Activated CD4-positive, alpha-beta T cell treated with anti-CD3 and anti-CD28 coated beads for 4 hours (primary cell): ENCODE measurements at regions not wholly inside any gene's neighbourhood (a gene's known extent, or its start where the extent isn't known, plus 50 kb on each side); places are given as distances from the start of the nearest gene placed in this dataset.

Experiments used
- DNase-seq, 2 donors: peaks; one replicate each; pipeline ENCODE4 v3.0.0-alpha.2; 2020

DNA sequence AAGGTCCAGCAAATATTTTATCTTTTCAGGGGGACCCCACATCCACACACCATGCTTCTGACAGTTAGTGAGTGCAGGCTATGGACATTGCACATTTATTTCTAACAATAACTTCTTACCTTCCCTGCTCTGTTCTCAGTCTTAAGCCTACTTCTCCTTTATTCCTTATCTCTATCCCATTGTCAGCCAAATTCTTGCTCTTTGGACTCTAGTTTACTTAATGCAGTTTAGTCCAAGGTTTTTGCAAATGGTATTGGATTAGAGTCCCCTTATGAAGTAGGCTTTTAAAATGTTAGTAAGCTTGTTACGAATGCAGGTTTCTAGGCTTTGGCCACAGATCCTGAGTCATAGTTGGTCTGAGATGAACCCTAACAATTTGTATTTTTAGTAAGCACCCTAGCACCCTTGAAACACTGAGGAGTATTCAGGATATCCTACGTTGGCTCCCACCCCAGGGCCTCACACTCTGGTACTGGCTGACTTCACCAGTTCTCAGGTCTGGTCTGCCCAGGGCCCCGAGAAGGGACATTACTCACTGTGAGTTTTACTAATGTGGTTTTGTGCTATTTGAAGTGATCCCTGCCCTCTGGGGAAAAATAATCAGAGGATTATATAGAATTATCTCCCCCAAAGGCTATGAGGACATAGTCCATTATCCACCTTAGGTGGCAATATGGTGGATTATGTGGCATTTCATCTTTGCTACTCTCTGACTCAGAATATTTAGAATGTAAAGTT lies 239.5 kb downstream of the TGFB2 start:
- no peak for DNase-seq

DNA sequence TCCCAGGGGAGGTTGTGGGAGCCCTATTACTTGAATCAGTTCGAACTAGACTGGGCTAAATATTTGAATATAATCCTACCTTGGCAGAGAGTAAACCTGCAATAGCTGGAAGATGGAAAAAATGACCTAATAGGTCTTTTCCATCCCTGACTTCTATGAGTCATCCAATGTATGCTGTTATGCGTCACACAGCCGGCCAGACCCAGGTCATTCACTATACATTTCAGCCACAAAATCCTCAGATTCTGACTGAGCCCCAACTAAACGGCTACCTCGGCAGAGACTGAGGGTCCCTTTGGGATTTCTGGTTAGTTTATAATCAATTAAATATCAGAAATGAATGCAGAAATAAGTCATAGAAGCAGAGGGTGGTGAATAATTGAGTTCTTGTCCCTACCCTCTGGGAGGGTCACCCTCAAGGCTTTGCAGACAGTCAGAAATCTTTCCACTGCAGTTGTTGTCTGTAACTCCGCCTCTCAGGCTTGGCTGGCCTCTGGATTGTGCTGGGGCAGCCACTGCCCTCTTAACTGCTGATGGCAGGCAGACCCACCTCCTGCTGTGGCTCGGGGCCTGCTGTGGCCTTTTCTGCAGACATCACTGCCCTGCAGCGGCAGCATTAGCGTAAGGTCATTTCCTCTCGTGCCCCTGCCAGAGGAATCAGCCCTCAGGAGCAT lies 240.5 kb downstream of the TGFB2 start:
- no peak for DNase-seq

DNA sequence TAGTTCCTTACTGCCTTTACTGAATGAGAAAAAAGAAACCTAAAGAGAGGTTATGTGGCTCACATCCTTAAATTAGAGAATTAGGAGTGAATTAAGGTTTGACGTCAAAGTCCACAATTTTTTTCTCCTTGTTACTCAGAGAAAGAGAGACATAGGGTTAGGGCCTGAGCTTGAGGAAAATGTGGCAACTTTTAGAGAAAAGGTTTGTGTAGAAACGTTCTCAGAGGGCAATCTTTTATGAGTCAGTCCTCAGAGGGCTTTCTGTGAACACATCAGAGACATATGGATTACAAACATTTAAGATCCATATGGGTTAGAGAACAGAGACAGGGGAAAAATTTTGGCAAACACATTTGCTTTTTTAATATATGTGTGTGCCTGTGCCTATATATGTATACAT lies 242.8 kb downstream of the TGFB2 start:
- DNase-seq, result no peak

DNA sequence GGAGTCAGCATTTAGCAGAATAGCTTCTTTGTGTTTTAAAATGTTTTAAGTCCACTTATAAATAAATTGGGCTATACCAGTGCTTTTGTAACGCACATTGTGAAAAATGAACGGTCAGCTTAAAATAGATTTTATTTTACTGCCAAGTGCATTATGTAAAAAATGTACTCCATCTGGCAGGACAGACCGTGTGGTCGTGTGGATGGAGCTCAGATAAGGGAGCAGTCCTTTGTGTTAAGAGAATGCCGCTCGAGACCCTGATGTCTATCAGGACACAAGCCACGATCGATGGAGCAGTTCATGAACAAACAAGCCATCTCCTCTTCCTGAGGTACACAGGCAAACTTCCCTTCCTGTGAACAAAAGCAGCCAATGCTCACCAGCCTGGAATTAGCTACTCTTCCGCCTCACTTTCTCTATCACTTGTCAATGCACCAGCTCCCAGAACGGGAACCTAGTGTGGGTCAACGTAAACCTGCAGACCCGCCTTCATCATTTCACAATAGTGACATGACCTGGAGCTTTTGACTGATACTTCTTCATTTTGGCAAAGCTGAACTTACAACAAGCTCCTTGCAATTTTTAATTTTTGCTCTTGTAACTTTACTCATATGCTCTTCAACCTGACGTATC lies 243.5 kb downstream of the TGFB2 start:
- no peak for DNase-seq

DNA sequence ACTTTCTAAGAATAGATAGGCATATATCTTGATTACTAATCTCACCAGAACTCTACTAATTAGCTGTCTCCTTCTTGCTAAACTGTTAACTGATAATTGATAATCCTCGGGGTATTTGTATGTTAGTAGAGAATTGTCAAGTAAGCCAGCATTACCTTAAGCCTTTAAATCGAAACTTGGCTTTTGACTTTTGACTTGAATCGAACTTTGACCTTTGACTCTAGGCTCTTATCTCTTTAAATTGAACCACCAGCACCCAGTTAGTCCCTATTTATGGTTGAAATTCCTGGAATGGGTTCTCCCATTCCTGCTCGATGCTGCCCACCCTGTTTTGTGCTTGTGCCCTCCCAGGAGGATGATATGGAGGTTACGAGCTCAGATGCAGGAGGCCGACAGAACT lies 244.4 kb downstream of the TGFB2 start:
- no peak for DNase-seq

DNA sequence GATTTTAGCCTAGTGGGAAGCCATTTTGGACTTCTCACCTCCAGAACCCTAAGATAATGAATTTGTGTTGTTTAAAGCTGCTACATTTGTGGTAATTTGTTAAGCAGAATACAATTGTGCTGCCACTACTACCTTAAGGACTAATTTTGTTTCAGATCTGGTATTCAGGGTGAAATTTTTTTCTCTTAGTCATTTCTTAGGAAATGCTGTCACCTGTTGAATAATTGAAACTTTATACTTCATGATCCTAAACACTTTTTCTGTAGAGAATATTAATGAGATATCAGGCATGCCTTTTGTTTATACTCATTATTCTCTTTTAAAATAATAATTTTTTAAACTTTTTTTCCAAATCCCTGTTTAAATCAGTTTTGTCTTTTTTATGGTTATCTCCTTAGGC lies 246.8 kb downstream of the TGFB2 start:
- no peak for DNase-seq

DNA sequence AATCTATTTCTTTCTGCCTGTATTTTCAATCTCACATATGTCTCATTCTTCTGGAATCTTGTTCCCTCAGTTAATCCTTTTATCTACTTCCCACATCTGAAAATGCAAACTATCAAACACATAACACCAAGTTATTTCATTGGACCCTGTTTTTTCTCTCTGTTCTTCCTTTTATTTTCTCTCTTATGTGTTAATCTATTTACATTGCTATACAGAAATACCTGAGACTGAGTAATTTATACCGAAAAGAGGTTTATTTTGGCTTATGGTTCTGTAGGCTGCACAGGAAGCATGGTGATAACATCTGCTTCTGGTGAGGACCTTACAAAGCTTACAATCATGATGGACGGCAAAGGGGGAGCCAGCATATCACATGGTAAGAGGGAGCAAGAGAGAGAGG lies 247.6 kb downstream of the TGFB2 start:
- DNase-seq, result no peak

DNA sequence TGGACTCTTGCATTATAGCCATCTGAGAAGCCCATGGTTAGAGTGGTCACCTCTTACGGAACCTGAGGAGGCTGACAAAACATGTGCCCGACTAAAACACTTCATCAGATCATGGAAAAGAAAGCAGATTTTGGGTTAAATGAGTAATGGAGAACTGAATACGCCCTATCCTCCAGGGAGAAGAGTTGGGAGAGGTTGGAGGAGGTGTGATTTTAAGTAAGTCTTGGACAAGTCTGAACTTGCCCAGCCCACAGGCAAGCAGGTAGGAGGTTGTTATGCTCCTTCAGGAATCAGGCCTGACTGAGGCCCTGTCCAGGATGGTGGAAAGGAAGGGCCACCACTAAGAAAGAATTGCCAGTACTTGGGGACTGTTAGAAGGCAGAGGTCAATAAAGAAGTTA lies 255.8 kb downstream of the TGFB2 start:
- no peak for DNase-seq

DNA sequence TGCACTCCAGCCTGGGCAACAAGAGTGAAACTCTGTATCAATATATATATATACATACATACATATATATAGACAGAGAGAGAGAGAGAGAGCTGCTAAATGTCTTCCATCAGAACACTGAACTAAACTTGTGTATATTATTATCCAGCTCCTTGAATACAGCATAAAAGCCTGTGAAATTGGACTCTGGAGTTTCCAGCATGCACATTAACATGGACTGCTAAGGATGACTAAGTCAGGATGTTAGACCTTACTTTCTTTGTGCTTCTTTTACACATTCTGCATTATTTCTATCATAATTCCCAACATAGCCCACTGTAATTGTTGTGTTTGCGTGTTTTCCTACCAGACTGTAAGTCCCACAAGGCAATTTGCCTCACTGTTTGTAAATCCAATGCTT lies 259.1 kb downstream of the TGFB2 start:
- no peak for DNase-seq

DNA sequence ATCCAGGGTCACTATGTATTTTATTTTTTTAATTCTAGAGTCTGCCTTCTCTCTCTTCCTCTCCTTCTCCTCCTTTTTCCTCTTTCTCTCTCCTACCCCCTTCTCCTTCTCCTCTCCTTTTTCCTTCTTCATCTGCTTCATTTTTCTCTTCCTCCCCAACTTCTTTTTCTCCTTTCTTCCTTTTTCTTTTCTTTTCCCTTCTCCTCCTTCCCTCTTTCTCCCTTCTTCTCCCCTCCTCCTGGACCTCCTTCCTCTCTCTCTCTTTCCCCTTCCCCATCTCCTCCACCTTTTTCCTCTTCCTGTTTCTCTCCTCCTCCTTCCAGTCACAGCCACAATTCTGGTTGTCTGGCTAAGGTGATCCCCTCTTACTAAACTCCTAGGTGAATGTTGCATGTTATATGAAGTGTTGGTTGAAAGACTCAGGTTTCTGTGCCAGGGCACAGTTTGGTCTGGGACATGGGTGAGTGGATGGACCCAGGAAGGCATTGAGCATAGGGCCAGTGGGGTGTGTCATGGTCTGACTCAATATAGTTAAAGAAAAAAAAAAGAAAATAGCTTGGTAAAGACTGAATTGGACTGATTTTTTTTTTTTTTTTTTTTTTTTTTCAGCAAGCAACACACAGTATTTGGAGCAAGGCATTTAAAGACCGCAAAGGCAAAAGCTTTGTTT lies 266.9 kb downstream of the TGFB2 start:
- DNase-seq, result no peak

DNA sequence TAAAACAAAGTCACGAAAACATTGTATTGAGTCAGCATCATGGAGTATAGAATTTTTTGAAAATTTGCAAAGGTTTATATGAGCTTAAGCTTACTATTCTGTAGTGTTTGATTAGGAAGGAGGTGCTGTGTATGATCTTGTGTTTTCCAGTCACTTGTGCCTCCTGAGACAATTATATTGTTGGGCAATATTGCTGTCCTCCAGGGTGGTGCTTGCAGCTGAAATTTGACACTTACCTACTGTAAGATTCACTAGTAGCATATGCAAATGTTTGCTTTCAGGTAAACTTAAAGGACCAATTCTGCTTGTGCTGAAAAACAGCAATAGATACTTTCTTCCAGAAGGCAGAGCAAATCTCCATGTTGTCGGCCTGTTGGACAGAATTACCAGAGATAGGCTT lies 268.0 kb downstream of the TGFB2 start:
- DNase-seq, result no peak

DNA sequence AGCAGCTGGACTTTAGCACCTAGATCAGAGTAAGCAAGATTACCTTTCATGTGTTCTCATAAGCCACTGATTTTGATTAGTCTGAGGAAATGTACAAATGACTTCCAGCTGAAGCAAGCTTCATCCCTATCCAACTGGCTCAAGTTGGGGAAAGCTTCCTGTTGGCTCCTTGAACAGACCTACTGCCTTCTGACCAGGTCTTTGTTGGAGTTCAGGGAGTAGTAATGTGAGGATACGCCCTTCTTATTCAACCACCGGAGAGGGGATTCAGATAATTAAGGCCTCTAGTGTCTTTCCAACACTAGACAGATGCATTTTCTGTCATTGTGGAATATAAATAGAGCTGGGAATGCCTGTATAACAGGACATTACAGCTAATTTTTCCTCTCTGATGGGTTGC lies 268.9 kb downstream of the TGFB2 start:
- no peak for DNase-seq

DNA sequence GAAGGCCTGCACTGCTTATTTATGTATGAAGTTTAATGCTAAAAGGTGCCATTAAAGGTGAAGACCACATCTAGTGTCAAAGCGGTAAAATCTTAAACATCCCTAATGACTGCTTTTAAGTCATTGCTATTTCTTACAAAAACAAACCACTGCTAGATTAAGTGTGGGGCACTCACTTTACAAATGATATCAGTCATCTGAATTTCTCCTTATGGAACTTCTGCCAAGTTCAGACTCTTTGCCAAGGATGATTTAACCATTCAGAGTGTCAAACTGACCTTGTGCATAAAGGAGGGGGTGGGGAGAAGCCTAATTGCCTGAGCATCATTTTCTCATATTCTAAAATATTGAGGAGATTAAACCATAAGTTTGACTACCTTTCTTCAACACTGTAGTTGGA lies 271.5 kb downstream of the TGFB2 start:
- no peak for DNase-seq

DNA sequence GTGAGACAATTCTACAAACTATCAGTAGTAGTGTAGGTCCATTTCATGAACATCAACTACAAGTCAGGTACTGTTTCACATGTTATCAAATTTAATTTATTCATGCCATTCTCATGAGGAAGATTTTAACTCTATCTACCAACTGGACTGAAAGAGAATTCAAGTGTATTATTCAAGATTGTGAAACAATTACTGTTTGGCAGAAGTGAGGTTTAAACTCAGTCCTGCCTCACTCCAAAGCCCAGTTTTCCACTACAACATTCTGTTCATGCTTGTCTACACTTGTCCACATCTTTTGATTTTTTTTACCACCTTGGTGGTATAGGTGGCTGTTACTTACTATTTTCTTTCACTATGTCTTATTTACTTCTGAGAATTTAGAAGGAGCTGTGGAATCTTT lies 272.9 kb downstream of the TGFB2 start:
- no peak for DNase-seq

DNA sequence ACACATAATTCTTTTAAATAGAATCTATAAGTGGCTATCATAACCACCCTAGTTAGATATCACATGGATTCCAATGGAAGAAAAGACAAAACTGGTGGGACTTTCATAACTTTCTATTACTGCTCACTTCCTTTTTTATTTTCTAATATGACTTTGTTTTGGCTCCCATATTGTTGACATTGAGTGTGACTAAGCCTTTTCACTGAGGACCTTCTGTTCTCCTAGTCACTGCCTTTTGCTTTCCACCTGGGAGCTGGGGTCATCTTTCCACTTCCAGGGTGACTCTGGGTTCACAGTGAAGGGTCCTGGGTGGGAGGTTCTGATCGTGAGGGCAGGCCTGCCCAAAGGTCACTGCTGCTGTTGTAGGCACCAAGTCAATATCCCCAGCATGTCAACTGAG lies 275.8 kb downstream of the TGFB2 start:
- no peak for DNase-seq

DNA sequence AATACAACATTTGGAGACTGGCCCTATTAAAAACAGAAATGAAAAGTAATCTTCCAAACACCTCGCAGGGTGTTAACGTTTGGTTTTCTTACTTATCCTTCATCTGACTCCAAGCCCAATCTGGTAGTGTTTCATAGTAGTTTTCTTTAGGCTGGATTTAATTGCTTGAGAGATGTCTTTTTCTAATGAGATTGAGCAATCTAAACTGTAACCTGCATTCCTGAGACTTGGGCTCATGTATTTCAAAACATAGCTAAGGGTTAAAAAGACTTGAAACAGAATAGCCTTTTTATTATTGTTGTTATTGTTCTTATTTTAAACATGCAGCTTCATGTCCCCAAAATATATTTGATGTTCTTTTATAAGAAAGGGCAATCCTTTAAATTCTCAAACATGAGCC lies 278.9 kb downstream of the TGFB2 start:
- no peak for DNase-seq

DNA sequence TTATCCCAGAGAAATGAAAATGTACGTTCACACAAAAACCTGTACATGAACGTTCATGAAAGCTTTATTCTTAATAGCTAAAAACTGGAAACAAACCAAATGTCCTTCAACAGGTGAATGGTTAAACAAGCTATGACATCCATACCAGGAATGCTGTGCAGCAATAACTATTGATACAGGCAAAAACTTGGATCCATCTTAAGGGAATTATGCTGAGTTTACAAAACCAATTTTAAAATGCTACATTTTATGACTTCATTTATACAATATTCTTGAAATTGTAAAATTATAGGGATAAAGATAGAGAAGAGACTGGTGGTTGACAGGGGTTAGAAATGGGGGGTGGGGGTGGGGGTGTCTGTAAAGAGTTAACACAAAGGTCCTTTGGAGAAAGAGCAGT lies 280.3 kb downstream of the TGFB2 start:
- no peak for DNase-seq

DNA sequence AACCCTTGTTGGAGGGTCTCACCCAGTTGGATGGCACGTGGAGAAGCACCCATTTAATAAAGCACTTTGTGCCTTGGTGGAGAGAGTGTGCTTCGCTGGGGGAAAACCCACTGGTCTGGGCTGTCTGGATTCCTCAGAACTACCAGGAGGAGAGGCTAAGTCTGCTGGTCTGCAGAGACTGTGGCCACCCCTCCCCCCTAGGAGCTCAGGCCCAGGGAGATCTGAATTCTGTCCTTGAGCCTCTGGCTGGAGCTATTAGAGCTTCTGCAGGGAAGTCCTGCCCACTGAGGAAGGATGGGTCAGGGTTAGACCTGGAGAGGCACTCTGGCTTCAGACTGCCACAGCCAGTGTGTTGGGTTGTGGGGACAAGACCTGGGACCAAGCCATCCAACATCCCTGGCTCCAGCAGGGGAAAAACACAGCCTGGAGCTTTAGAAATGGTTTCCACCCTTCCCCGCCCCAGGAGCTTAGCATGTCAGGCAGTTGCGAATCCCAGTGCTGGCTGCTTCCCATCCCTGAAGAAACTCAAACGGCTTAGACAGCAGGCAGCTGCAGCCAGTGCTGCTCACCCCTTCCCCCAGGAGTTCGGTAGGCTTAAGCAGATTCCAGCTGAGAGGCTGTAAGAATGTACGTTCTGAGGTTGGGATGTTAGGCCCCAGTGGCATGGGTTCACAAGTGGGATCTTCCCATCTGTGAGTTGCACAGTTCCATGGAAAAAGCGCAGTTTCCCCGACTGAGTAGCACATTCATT lies 288.3 kb downstream of the TGFB2 start:
- no peak for DNase-seq

DNA sequence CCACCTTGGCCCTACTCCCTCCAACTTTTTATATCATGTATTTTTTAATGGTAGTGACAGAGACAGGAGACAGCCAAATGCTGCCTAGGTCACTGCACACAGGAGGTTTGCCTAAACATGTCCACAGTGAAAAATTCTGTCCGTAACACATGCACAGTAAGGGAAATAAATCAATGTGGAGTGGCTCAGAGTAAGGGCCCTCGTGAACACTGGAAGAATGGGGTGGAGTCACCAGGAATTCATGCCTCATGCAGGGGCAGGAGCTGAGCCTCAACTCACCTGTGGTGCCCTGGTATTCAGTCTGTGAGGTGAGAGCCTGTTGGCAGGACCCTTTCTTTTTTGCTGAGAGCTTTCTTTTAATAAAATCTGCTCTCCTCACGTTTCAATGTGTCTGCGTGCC lies 289.1 kb downstream of the TGFB2 start:
- no peak for DNase-seq

DNA sequence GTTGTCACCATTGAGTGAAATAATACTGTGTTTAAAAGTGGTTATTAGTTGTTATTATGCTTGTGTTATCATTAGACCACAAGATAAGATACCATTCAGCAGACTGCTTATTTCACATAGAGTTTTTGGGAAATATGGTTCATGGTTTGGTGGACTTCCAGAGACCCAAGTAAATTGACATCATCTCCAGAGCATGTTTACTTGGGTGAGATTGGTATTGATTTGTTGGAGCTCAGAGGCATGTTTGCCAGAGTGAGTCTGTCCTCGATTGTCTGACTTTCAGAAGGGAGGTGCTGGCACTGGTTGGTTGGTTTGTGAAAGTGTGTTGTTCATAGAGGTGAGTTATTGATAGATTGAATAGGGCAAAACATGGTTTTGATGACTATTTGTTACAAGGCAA lies 291.4 kb downstream of the TGFB2 start:
- no peak for DNase-seq

DNA sequence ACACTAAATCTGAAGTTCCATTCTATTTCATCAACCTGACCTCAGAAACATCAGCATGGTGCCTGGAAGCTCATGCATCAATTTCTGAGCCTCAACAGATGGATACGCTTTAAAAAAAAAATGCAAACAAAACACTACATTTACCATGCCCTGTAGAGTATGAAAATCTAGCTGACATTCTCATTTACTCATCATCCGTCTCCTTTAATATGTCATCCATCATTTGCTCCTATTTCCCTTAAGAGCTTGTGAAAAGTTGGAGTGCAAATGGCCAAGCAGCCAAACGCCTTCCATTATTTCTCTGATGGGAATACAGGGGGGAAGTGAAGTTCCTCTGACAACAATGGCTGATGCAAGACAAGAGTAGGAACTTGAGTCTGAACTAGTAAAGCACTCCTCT lies 295.0 kb downstream of the TGFB2 start:
- no peak for DNase-seq

DNA sequence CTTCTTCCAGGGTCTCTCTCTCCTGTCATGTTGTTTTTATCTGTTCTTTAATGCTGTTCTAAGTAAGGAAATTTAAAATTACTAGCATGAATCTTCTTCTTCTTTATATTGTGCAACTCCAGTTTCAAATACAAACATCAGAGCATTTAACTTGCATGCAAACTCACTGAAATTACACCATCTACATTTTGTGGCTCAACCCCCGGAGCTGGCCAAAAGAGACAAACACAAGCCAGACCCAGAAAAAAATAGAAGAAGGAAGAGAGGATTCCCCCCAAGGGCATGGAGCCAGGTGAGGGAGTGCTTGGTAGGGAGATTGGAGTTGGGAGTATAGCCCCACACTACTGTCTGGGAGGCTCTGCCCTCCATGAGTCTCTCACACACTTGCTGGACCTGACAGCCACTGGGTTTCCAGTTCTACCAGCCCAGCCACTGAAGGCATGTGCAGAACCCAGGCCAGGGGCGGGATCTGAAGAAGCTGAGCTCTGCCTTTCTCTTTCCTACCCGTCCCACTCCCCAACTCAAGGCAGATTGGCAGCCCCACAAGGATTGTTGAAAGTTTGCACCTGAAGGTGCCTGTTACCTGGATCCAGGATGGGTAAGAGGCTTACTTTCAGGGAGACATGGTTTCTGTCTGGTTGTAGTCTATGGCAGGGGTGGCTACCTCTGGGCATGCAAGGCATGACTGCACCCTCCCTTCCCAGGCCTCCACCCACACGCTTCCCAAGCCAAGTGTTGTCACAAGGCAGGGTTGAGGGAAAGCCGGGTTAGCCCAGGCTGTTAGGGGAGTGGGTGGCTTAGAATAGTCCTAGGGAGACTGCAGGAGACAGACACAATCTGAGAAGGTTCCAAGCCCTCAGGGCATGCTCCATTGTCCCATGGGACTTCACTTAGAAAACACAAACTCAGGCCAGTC lies 297.2 kb downstream of the TGFB2 start:
- no peak for DNase-seq
